ENCODE measurements at regions not wholly inside any gene's neighbourhood (a gene's known extent, or its start where the extent isn't known, plus 50 kb on each side); places are given as distances from the start of the nearest gene placed in this dataset.

DNA sequence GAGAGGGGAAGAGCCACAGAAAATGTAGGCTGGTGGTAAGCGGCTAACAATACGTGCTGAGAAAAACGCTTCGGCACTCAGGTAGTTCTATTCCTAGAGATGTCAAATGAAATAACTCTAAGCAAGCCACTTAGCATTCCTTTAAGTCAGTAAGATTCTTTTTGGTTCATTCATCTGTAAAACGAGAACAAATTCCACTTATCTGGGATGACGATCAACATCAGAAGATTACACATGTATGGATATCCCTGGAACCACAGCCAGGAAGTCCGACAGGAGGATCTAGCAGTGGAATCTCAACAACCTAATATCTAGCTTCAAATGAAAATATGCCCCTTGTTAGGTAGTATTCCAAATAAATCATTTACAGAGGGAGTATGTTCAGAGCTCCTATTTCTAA is 74.6 kb upstream of the CDKN3 start:
- no peak overlapping the region for H3K27ac Mint-ChIP-seq
- H3K4me1 Mint-ChIP-seq = no peaks in the 10 kb centered on the region
- no peaks in the 10 kb centered on the region for H3K27me3 ChIP-seq (ENCODE audit: control insufficient read depth in 2 of 2, insufficient read depth in 2 of 2, low read length in 2 of 2)
- ChIA-PET POLR2A (no interaction called here), CTCF (no interaction called here)
- no peak for ATAC-seq
- intact Hi-C loops (cut with micrococcal nuclease) = no loop called here
- no peaks in the 10 kb centered on the region for H3K36me3 Mint-ChIP-seq
- H3K4me1 ChIP-seq (ENCODE audit: control insufficient read depth in 2 of 2, insufficient read depth in 2 of 2, low read length in 2 of 2) = no peaks in the 10 kb centered on the region
- DNase-seq = no peak
- no peaks in the 10 kb centered on the region for H3K36me3 ChIP-seq (ENCODE audit: control insufficient read depth in 2 of 3, insufficient read depth in 3 of 3, low read length in 3 of 3)
- no peak overlapping the region for H3K4me3 ChIP-seq (ENCODE audit: low read length)
- H3K27me3 Mint-ChIP-seq = peaks cover 0 to 24% (median 4%) of the 10 kb centered on the region in 5 donors
- H3K27ac ChIP-seq (ENCODE audit: low read depth, low read length) = no peak overlapping the region
- no peaks in the 10 kb centered on the region for H3K9me3 ChIP-seq (ENCODE audit: control insufficient read depth in 2 of 3, low read length in 3 of 3)
- H3K9me3 Mint-ChIP-seq = peaks cover 0 to 3% (median 0%) of the 10 kb centered on the region in 11 donors
- H3K4me3 Mint-ChIP-seq = no peak overlapping the region

DNA sequence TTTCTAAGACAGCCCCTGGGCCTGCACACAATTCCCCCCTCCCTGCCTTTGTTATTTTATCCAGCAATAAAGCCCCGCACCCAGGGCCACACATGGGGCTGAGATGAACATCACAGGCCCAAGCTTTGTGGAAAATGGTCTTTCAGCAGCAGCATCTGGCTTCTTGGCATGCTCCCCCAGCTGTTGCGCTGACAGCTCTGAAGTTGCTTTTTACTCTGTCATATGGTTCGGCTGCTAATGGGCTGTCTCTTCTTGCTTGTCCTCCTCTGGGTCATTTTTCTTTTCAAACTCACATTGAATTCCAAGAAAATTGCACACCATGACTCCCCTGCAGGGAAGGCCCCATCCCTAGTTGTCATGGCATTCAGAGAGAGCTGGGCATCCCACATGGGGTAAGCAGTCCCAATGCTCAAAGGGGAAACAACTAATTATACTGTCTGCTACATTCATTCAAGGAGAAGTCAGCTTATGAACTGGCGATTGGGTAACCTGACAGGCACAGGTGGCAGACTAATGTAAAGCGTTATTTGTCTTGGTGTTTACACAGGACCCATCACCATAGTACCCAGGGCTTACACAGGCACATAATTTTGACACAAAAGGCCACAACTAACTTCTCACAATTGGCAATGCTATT is 74.0 kb upstream of the CDKN3 start:
- Histone ChIP-seq H3K27me3 (ENCODE audit: control insufficient read depth in 2 of 2, insufficient read depth in 2 of 2, low read length in 2 of 2) (no peaks in the 10 kb centered on the region), H3K27ac (ENCODE audit: low read depth, low read length) (no peak overlapping the region), H3K4me3 (ENCODE audit: low read length) (no peak overlapping the region), H3K4me1 (ENCODE audit: control insufficient read depth in 2 of 2, insufficient read depth in 2 of 2, low read length in 2 of 2) (no peaks in the 10 kb centered on the region), H3K9me3 (ENCODE audit: control insufficient read depth in 2 of 3, low read length in 3 of 3) (no peaks in the 10 kb centered on the region), H3K36me3 (ENCODE audit: control insufficient read depth in 2 of 3, insufficient read depth in 3 of 3, low read length in 3 of 3) (no peaks in the 10 kb centered on the region)
- Mint-ChIP-seq H3K36me3 (no peaks in the 10 kb centered on the region), H3K4me3 (no peak overlapping the region), H3K27ac (no peak overlapping the region), H3K9me3 (peaks cover 0 to 3% (median 0%) of the 10 kb centered on the region in 11 donors), H3K4me1 (no peaks in the 10 kb centered on the region), H3K27me3 (peaks cover 0 to 24% (median 6%) of the 10 kb centered on the region in 5 donors)
- ChIA-PET CTCF (no interaction called here), POLR2A (no interaction called here)
- DNase-seq (no peak), ATAC-seq (no peak)
- intact Hi-C loops (cut with micrococcal nuclease) = no loop called here

DNA sequence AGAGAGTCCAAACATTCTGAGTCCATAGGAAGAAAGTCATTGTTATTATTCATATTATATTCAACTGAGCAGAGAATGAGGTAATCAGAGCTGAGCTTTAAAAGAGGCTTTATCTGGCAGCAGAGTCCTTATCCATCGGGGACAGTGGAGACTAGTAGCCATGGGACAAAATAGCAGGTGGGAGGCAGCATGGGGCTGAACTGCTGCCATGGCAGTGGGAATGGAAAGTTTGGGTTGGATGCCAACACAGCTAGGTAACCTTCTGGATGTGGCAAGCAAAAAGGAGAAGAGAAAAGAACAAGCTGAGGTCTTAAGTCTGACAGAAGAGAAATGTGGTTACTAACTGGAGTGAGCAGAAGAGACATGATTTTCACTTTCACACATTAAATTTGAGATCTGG is 71.0 kb upstream of the CDKN3 start:
- Mint-ChIP-seq H3K9me3 (peaks cover 0 to 3% (median 0%) of the 10 kb centered on the region in 11 donors), H3K27me3 (peaks cover 6 to 34% (median 13%) of the 10 kb centered on the region in 5 donors), H3K4me1 (no peaks in the 10 kb centered on the region), H3K36me3 (no peaks in the 10 kb centered on the region), H3K27ac (no peak overlapping the region), H3K4me3 (no peak overlapping the region)
- no peak for DNase-seq
- Histone ChIP-seq H3K4me3 (ENCODE audit: low read length) (no peak overlapping the region), H3K4me1 (ENCODE audit: control insufficient read depth in 2 of 2, insufficient read depth in 2 of 2, low read length in 2 of 2) (no peaks in the 10 kb centered on the region), H3K9me3 (ENCODE audit: control insufficient read depth in 2 of 3, low read length in 3 of 3) (no peaks in the 10 kb centered on the region), H3K27me3 (ENCODE audit: control insufficient read depth in 2 of 2, insufficient read depth in 2 of 2, low read length in 2 of 2) (no peaks in the 10 kb centered on the region), H3K36me3 (ENCODE audit: control insufficient read depth in 2 of 3, insufficient read depth in 3 of 3, low read length in 3 of 3) (no peaks in the 10 kb centered on the region), H3K27ac (ENCODE audit: low read depth, low read length) (no peak overlapping the region)
- ChIA-PET POLR2A (no interaction called here), CTCF (no interaction called here)
- intact Hi-C loops (cut with micrococcal nuclease) = no loop called here
- ATAC-seq = no peak

DNA sequence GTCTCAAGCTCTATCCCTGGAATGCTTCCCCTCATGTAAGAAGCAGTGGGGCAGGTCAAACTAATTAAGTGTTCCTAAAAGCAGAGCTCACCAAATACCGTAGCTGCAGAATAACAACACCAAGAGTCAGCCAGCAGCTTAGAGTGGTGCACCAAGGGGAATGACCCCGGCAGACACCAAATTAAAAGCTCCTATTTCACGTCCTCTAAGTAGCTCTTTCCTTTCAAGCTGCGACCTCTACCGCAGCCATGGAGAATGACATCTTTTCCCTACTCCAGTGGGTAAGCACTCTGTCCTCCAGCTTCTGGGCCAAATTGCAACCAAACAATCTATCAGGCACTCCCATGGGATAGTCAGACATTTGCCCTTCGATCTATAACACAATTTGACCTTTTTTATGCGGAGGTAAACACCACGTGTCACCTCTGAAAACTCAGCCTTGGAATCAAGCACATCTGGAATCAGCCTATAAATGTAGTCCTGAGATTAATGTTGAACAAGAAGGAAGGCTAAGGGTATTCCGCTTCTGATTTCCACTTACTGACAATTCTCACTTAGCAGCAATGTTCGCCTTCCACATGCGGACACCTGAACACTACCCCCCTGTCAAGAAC is 67.6 kb upstream of the CDKN3 start:
- ATAC-seq (no peak), DNase-seq (no peak)
- Histone ChIP-seq H3K27me3 (ENCODE audit: control insufficient read depth in 2 of 2, insufficient read depth in 2 of 2, low read length in 2 of 2) (peaks cover 0 to 2% of the 10 kb centered on the region in 2 donors), H3K9me3 (ENCODE audit: control insufficient read depth in 2 of 3, low read length in 3 of 3) (no peaks in the 10 kb centered on the region), H3K27ac (ENCODE audit: low read depth, low read length) (no peak overlapping the region), H3K36me3 (ENCODE audit: control insufficient read depth in 2 of 3, insufficient read depth in 3 of 3, low read length in 3 of 3) (no peaks in the 10 kb centered on the region), H3K4me1 (ENCODE audit: control insufficient read depth in 2 of 2, insufficient read depth in 2 of 2, low read length in 2 of 2) (no peaks in the 10 kb centered on the region), H3K4me3 (ENCODE audit: low read length) (no peak overlapping the region)
- intact Hi-C loops (cut with micrococcal nuclease) = no loop called here
- Mint-ChIP-seq H3K4me1 (no peaks in the 10 kb centered on the region), H3K27me3 (peaks cover 6 to 35% (median 23%) of the 10 kb centered on the region in 5 donors), H3K27ac (no peak overlapping the region), H3K9me3 (peaks cover 0 to 3% (median 0%) of the 10 kb centered on the region in 11 donors), H3K4me3 (no peak overlapping the region), H3K36me3 (no peaks in the 10 kb centered on the region)
- ChIA-PET POLR2A (no interaction called here), CTCF (no interaction called here)

DNA sequence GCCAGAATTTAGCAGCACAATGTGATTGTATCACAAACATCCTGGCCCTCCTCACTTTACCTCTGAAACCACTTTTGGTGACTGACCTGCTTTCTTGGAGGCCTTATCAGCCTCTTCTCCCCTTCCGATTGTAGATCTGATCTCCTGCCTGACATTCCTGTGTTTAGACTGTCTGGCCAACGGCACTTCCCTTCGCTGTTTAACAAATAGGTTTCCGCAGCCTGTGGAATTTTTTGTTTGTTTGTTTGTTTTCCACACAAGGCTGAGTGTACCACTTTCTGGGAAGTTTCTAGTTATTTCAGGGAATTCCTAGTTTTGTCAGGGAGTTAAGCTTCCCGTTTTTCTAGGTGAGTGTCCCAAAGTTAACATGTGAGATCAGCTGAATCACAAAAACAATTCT is 65.9 kb upstream of the CDKN3 start:
- H3K9me3 ChIP-seq (ENCODE audit: control insufficient read depth in 2 of 3, low read length in 3 of 3) = no peaks in the 10 kb centered on the region
- peaks cover 9 to 32% (median 27%) of the 10 kb centered on the region in 5 donors for H3K27me3 Mint-ChIP-seq
- no peak overlapping the region for H3K27ac ChIP-seq (ENCODE audit: low read depth, low read length)
- no peaks in the 10 kb centered on the region for H3K36me3 ChIP-seq (ENCODE audit: control insufficient read depth in 2 of 3, insufficient read depth in 3 of 3, low read length in 3 of 3)
- no peak for ATAC-seq
- intact Hi-C loops (cut with micrococcal nuclease) = no loop called here
- DNase-seq = no peak
- H3K4me3 Mint-ChIP-seq = no peak overlapping the region
- H3K36me3 Mint-ChIP-seq = no peaks in the 10 kb centered on the region
- no peak overlapping the region for H3K27ac Mint-ChIP-seq
- POLR2A ChIA-PET = no interaction called here
- H3K4me1 Mint-ChIP-seq = no peaks in the 10 kb centered on the region
- no peak overlapping the region for H3K4me3 ChIP-seq (ENCODE audit: low read length)
- CTCF ChIA-PET = no interaction called here
- H3K27me3 ChIP-seq (ENCODE audit: control insufficient read depth in 2 of 2, insufficient read depth in 2 of 2, low read length in 2 of 2) = peaks cover 0 to 4% of the 10 kb centered on the region in 2 donors
- H3K4me1 ChIP-seq (ENCODE audit: control insufficient read depth in 2 of 2, insufficient read depth in 2 of 2, low read length in 2 of 2) = no peaks in the 10 kb centered on the region
- H3K9me3 Mint-ChIP-seq = peaks cover 0 to under 1% (median 0%) of the 10 kb centered on the region in 11 donors

DNA sequence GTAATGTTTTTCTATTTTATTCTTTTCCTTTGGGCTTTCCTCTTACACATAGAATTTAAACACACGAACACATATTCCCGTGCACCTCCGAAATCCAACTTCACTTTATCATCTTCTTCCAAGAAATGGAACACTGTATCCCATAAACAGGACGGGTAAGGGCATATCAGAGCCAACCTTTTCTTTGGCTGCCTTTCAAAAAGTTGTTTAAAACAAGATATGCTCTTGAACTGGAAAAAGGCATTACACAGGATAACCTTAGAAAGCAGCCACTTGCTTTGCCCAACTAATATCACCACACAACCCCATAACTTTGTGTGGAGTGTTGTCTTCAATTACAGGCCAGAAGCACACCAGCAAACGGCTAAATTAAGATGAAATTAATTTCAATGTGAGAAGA is 65.3 kb upstream of the CDKN3 start:
- Histone ChIP-seq H3K4me3 (ENCODE audit: low read length) (no peak overlapping the region), H3K9me3 (ENCODE audit: control insufficient read depth in 2 of 3, low read length in 3 of 3) (no peaks in the 10 kb centered on the region), H3K27me3 (ENCODE audit: control insufficient read depth in 2 of 2, insufficient read depth in 2 of 2, low read length in 2 of 2) (peaks cover 0 to 4% of the 10 kb centered on the region in 2 donors), H3K4me1 (ENCODE audit: control insufficient read depth in 2 of 2, insufficient read depth in 2 of 2, low read length in 2 of 2) (no peaks in the 10 kb centered on the region), H3K27ac (ENCODE audit: low read depth, low read length) (no peak overlapping the region), H3K36me3 (ENCODE audit: control insufficient read depth in 2 of 3, insufficient read depth in 3 of 3, low read length in 3 of 3) (no peaks in the 10 kb centered on the region)
- CTCF ChIA-PET = interaction anchor here (0.7 kb wide), 1 partner anchor 78 kb away, joined by 3 read pairs; no protein-coding TSS in a partner anchor
- Mint-ChIP-seq H3K36me3 (no peaks in the 10 kb centered on the region), H3K27ac (no peak overlapping the region), H3K4me3 (no peak overlapping the region), H3K9me3 (no peaks in the 10 kb centered on the region), H3K27me3 (peaks cover 9 to 34% (median 26%) of the 10 kb centered on the region in 5 donors), H3K4me1 (no peaks in the 10 kb centered on the region)
- ATAC-seq = no peak
- intact Hi-C loops (cut with micrococcal nuclease) = no loop called here
- DNase-seq = no peak
- POLR2A ChIA-PET = no interaction called here

DNA sequence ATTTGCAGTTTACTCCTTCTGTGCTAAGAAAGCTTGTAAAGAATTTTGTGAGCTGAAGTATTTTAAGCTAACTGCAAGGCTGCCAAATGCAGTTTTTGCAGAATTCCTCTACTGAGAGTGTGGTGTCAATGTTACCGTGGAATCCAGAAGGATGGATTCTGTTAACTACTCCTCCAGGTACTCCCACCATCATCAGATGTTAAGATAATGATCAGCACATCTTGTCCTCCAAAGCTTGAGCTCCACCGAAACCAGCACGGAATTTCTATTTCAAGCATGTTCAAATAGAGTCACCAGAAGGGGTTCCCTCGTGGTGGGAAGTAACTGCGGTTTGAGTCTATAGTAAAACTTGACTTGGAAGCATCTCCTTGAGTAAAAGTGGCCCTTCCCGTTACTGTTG is 64.3 kb upstream of the CDKN3 start:
- H3K4me3 Mint-ChIP-seq = no peak overlapping the region
- ChIA-PET CTCF (interaction anchor here (0.6 kb wide), 1 partner anchor 131 kb away, joined by 3 read pairs; no protein-coding TSS in a partner anchor), POLR2A (no interaction called here)

More for the DNA sequence above, 64.3 kb upstream of the CDKN3 start:
- H3K27me3 ChIP-seq (ENCODE audit: control insufficient read depth in 2 of 2, insufficient read depth in 2 of 2, low read length in 2 of 2) = peaks cover 0 to 4% of the 10 kb centered on the region in 2 donors
- no peak overlapping the region for H3K4me3 ChIP-seq (ENCODE audit: low read length)
- H3K4me1 ChIP-seq (ENCODE audit: control insufficient read depth in 2 of 2, insufficient read depth in 2 of 2, low read length in 2 of 2) = no peaks in the 10 kb centered on the region
- DNase-seq (no peak), ATAC-seq (no peak)
- intact Hi-C loops (cut with micrococcal nuclease) = no loop called here
- H3K9me3 Mint-ChIP-seq = no peaks in the 10 kb centered on the region
- H3K27me3 Mint-ChIP-seq = peaks cover 14 to 28% (median 27%) of the 10 kb centered on the region in 5 donors
- H3K9me3 ChIP-seq (ENCODE audit: control insufficient read depth in 2 of 3, low read length in 3 of 3) = no peaks in the 10 kb centered on the region
- H3K36me3 ChIP-seq (ENCODE audit: control insufficient read depth in 2 of 3, insufficient read depth in 3 of 3, low read length in 3 of 3) = no peaks in the 10 kb centered on the region
- H3K36me3 Mint-ChIP-seq = no peaks in the 10 kb centered on the region
- no peak overlapping the region for H3K27ac Mint-ChIP-seq
- no peak overlapping the region for H3K27ac ChIP-seq (ENCODE audit: low read depth, low read length)
- no peaks in the 10 kb centered on the region for H3K4me1 Mint-ChIP-seq

All from naive thymus-derived CD4-positive, alpha-beta T cell (primary cell).